NAMALWA (cell line): ENCODE measurements at regions not wholly inside any gene's neighbourhood (a gene's known extent, or its start where the extent isn't known, plus 50 kb on each side); places are given as distances from the start of the nearest gene placed in this dataset.
"Not testable (repeated sequence)": the region's sequence is repeated elsewhere in the genome, so short reads cannot be mapped to it uniquely, and the experiment has no call there.

Source experiments
- DNase-seq: peaks from one replicate; pipeline ENCODE4 v3.0.0-alpha.2; 2015; ENCODE audit warnings: low spot score

- DNase-seq, result not testable (repeated sequence)
These were observed 67.4 kb upstream of the ZNF169 start for GRCh38 chr9:94191706-94192105.

GRCh38 chr9:94198414-94198813, 60.7 kb upstream of the ZNF169 start:
- DNase-seq, result no peak

GRCh38 chr9:94199776-94200175, 59.3 kb upstream of the ZNF169 start:
- DNase-seq, result no peak

GRCh38 chr9:94204174-94204573, 54.9 kb upstream of the ZNF169 start:
- no peak for DNase-seq

GRCh38 chr9:94207781-94208180, 51.3 kb upstream of the ZNF169 start:
- DNase-seq, result no peak
